GM23248 (cell line): ENCODE measurements at regions not wholly inside any gene's neighbourhood (a gene's known extent, or its start where the extent isn't known, plus 50 kb on each side); places are given as distances from the start of the nearest gene placed in this dataset.

Source experiments
- EZH2 ChIP-seq: fragments of 200-600 bp; sonication (generic); IDR thresholded peaks from 2 replicates; pipeline ENCODE4 v1.6.1; 2018; ENCODE audit warnings: antibody characterized with exemption, mild to moderate bottlenecking; ENCODE audit not compliant: insufficient read depth, poor library complexity, severe bottlenecking
- EZH2phosphoT487 ChIP-seq: fragments of 200-600 bp; sonication (generic); IDR thresholded peaks from 2 replicates; pipeline ENCODE4 v1.6.1; 2018; ENCODE audit warnings: antibody characterized with exemption, moderate library complexity, mild to moderate bottlenecking, low read depth; ENCODE audit not compliant: insufficient read depth

DNA sequence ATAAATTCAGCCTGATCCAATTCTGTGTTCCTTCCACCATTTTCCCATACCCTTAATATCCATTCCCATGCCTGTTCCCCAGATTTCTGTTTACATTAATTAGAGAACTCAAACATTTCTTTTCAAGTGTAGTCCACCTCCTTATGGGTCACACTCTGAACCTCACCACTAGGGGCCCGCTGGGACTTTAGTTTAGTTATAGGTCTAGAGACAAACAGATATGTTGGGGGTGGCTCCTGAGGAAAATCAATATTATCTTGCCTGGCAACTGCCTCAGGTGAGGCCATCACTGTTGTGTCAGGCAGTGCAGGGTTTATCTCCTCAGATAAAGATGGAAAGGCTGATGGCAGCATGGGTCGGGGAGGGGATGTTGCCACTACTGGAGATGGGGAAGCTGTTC, 72.8 kb downstream of the CLDN1 start:
- TF ChIP-seq EZH2 (no peak), EZH2phosphoT487 (no peak)
